GM23248 (cell line): ENCODE measurements at regions not wholly inside any gene's neighbourhood (a gene's known extent, or its start where the extent isn't known, plus 50 kb on each side); places are given as distances from the start of the nearest gene placed in this dataset.

Experiments
- EZH2 ChIP-seq: fragments of 200-600 bp; sonication (generic); IDR thresholded peaks from 2 replicates; pipeline ENCODE4 v1.6.1; 2018; ENCODE audit warnings: antibody characterized with exemption, mild to moderate bottlenecking; ENCODE audit not compliant: insufficient read depth, poor library complexity, severe bottlenecking
- EZH2phosphoT487 ChIP-seq: fragments of 200-600 bp; sonication (generic); IDR thresholded peaks from 2 replicates; pipeline ENCODE4 v1.6.1; 2018; ENCODE audit warnings: antibody characterized with exemption, moderate library complexity, mild to moderate bottlenecking, low read depth; ENCODE audit not compliant: insufficient read depth

- no peak for TF ChIP-seq EZH2phosphoT487
- TF ChIP-seq EZH2: no peak
These were observed 174.1 kb downstream of the ANKRD30B start for GRCh38 chr18:14922031-14922430.
